ENCODE measurements at regions not wholly inside any gene's neighbourhood (a gene's known extent, or its start where the extent isn't known, plus 50 kb on each side); places are given as distances from the start of the nearest gene placed in this dataset.

GRCh38 chr14:98976271-98976670, 295.7 kb downstream of the BCL11B start:
- TF ChIP-seq POLR2AphosphoS5 (IDR thresholded peaks at IDR 0.05) (no peak), POLR2A (IDR thresholded peaks at IDR 0.05) (no peak), CTCF (IDR thresholded peaks at IDR 0.05) (no peak), EP300 (IDR thresholded peaks at IDR 0.05) (no peak)
- Histone ChIP-seq H3K4me3 (no peak overlapping the region), H3K4me1 (no peaks in the 10 kb centered on the region), H3K27me3 (no peaks in the 10 kb centered on the region), H3K9me3 (peaks cover 0 to 24% (median 0%) of the 10 kb centered on the region in 3 donors), H3K36me3 (no peaks in the 10 kb centered on the region), H3K27ac (no peak overlapping the region)
- ATAC-seq = no peak
- WGBS, 2 donors (ENCODE audit: low coverage in 1 of 2) = 30 to 53% methylated on average over 3 of the region's 3 CpGs

DNA sequence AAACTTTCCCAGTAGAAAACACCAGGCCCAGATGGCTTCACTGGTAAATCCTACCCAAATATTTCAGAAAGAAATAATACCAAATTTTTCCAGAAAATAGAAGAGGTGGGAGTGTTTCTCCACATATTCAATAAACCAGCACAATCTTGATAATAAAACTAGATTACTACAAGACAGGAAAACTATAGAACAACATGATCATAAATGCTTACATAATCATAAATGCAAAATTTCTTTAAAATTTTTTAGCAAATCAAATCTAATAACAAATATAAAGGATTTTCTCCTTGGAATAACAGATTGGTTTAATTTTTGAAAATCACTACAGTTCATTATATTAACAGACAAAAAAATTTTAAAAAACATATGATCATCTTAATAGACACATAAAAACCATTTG, 294.5 kb downstream of the BCL11B start:
- H3K9me3 ChIP-seq = peaks cover 0 to 24% (median 0%) of the 10 kb centered on the region in 3 donors
- no peaks in the 10 kb centered on the region for H3K4me1 ChIP-seq
- no peak overlapping the region for H3K27ac ChIP-seq
- ATAC-seq = no peak
- H3K4me3 ChIP-seq = no peak overlapping the region
- H3K27me3 ChIP-seq = no peaks in the 10 kb centered on the region
- TF ChIP-seq POLR2AphosphoS5 (IDR thresholded peaks at IDR 0.05) (no peak), CTCF (IDR thresholded peaks at IDR 0.05) (no peak), POLR2A (IDR thresholded peaks at IDR 0.05) (no peak), EP300 (IDR thresholded peaks at IDR 0.05) (no peak)
- H3K36me3 ChIP-seq = no peaks in the 10 kb centered on the region

- no peaks in the 10 kb centered on the region for H3K27me3 ChIP-seq
- no peaks in the 10 kb centered on the region for H3K4me1 ChIP-seq
- peaks cover 0 to 21% (median 0%) of the 10 kb centered on the region in 3 donors for H3K9me3 ChIP-seq
- no peak overlapping the region for H3K27ac ChIP-seq
- no peaks in the 10 kb centered on the region for H3K36me3 ChIP-seq
- H3K4me3 ChIP-seq = no peak overlapping the region
- WGBS, 2 donors (ENCODE audit: low coverage in 1 of 2) = 71% methylated on average over 7 to 8 of the region's 8 CpGs
- ATAC-seq = no peak
- no peak for TF ChIP-seq EP300 (IDR thresholded peaks at IDR 0.05)
- no peak for TF ChIP-seq POLR2AphosphoS5 (IDR thresholded peaks at IDR 0.05)
- TF ChIP-seq POLR2A (IDR thresholded peaks at IDR 0.05) = no peak
- TF ChIP-seq CTCF (IDR thresholded peaks at IDR 0.05) = no peak
These were observed 289.0 kb downstream of the BCL11B start for GRCh38 chr14:98982986-98983385.

DNA sequence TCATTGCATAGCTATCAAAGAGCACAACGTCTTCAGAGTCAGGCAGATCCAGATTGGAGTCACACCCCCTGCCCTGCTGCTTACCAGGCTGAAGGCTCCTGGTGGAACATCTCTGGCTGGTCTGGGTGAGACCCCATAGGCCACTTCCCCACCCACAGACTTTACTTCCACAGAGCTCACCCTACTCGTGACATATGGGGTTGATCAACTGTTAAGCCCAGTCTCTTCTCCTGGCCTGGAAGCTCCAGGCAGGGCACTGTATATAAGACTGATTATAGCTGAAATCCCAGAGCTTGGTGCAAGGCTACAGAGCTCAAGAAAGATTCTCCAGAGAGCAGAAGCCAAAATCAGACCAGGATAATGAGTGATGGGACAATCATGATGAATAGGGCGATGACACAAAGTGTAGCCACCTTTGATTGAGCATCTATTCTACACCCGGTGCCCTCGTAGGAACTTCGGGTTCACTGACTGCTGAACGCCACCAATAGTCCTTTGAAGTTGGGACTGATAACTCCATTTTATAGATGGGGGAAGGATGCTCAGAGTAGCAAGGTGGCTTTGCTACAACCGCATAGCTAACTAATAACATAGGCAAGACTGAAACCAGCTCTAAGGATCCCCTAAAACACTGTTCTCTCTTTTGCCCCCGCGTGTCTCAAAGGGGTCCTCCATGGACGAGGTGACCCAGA, 287.8 kb downstream of the BCL11B start:
- no peak for ATAC-seq
- no peak overlapping the region for H3K4me3 ChIP-seq
- no peaks in the 10 kb centered on the region for H3K36me3 ChIP-seq
- WGBS, 2 donors (ENCODE audit: low coverage in 1 of 2) = 64 to 71% methylated on average over 6 to 7 of the region's 11 CpGs
- H3K27ac ChIP-seq = no peak overlapping the region
- peaks cover 0 to 12% (median 0%) of the 10 kb centered on the region in 3 donors for H3K9me3 ChIP-seq
- TF ChIP-seq CTCF (IDR thresholded peaks at IDR 0.05) (no peak), EP300 (IDR thresholded peaks at IDR 0.05) (no peak), POLR2A (IDR thresholded peaks at IDR 0.05) (no peak), POLR2AphosphoS5 (IDR thresholded peaks at IDR 0.05) (no peak)
- H3K27me3 ChIP-seq = no peaks in the 10 kb centered on the region
- H3K4me1 ChIP-seq = no peaks in the 10 kb centered on the region

DNA sequence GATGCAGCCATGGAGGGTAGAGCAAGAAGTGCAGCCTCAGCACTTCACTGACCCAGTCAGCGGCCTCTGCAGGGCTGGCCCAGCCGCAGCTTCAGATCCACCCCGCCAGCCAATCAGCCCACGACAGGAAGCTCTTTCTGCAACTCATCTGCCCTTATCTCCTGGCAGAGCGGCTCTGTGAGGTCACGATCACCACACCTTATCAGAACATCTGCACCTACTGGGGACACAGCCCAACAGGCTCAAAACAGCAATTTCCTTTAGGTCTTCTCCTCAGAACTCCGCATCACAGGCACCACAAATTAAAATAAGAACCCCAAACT, 287.3 kb downstream of the BCL11B start:
- Histone ChIP-seq H3K27ac (no peak overlapping the region), H3K4me3 (no peak overlapping the region), H3K9me3 (peaks cover 0 to 7% (median 0%) of the 10 kb centered on the region in 3 donors), H3K27me3 (no peaks in the 10 kb centered on the region), H3K4me1 (no peaks in the 10 kb centered on the region), H3K36me3 (no peaks in the 10 kb centered on the region)
- WGBS, 2 donors (ENCODE audit: low coverage in 1 of 2) = 60% methylated on average over 1 of the region's 7 CpGs
- ATAC-seq = no peak
- TF ChIP-seq CTCF (IDR thresholded peaks at IDR 0.05) = no peak
- TF ChIP-seq EP300 (IDR thresholded peaks at IDR 0.05) = no peak
- no peak for TF ChIP-seq POLR2A (IDR thresholded peaks at IDR 0.05)
- no peak for TF ChIP-seq POLR2AphosphoS5 (IDR thresholded peaks at IDR 0.05)
